Natural killer cell (primary cell): ENCODE measurements at regions not wholly inside any gene's neighbourhood (a gene's known extent, or its start where the extent isn't known, plus 50 kb on each side); places are given as distances from the start of the nearest gene placed in this dataset.
A peak's percentile ranks its signal among the peaks of the same experiment; 100 is the strongest.

Experiments used
- ATAC-seq, 3 donors: fragments of 150-1000 bp in 2 of 3; fragments of 200-7000 bp in 1 of 3; cut with Tn5 transposase; 1 replicate in 1 of 3; 2 replicates in 2 of 3; pipeline ENCODE4 v1.10.0; 2021; ENCODE audit warnings: mild to moderate bottlenecking in 2 of 3, moderate library complexity in 2 of 3
- DNase-seq, 2 donors: peaks; one replicate each; pipeline versions ENCODE4 v3.0.0 to v3.0.0-alpha.2; 2013 to 2021; ENCODE audit warnings: mixed read lengths in 1 of 2
- H3K27ac ChIP-seq: one replicate; pipeline ENCODE4 v1.5.1; 2013; ENCODE audit warnings: mild to moderate bottlenecking, low read length
- H3K27me3 ChIP-seq: one replicate; pipeline ENCODE4 v1.6.1; 2013; ENCODE audit warnings: low read length; ENCODE audit not compliant: control insufficient read depth, insufficient read depth
- H3K36me3 ChIP-seq: one replicate; pipeline ENCODE4 v1.6.1; 2013; ENCODE audit warnings: low read length; ENCODE audit not compliant: control insufficient read depth, insufficient read depth
- H3K4me1 ChIP-seq: one replicate; pipeline ENCODE4 v1.6.1; 2013; ENCODE audit warnings: low read length; ENCODE audit not compliant: control insufficient read depth, insufficient read depth
- H3K4me3 ChIP-seq: one replicate; pipeline ENCODE4 v1.5.1; 2013; ENCODE audit warnings: low read length
- H3K9me3 ChIP-seq: one replicate; pipeline ENCODE4 v1.6.1; 2013; ENCODE audit warnings: low read length; ENCODE audit not compliant: control insufficient read depth, insufficient read depth
- H3K27ac Mint-ChIP-seq, 2 donors: one replicate each; pipeline ENCODE4 v1.8.0; 2022; ENCODE audit warnings: mild to moderate bottlenecking in 2 of 2, mixed read lengths in 2 of 2, moderate library complexity in 1 of 2
- H3K27me3 Mint-ChIP-seq, 2 donors: one replicate each; pipeline ENCODE4 v1.8.0; 2022; ENCODE audit warnings: low read depth in 2 of 2, mixed read lengths in 2 of 2
- H3K36me3 Mint-ChIP-seq: one replicate; pipeline ENCODE4 v1.8.0; 2022; ENCODE audit warnings: mixed read lengths
- H3K4me1 Mint-ChIP-seq, 2 donors: one replicate each; pipeline ENCODE4 v1.8.0; 2022; ENCODE audit warnings: mixed read lengths in 2 of 2
- H3K4me3 Mint-ChIP-seq: one replicate; pipeline ENCODE4 v1.8.0; 2022; ENCODE audit warnings: mild to moderate bottlenecking, moderate library complexity, mixed read lengths
- H3K9me3 Mint-ChIP-seq, 2 donors: one replicate each; pipeline ENCODE4 v1.8.0; 2022; ENCODE audit warnings: mixed read lengths in 2 of 2
- CTCF ChIP-seq: fragments of 200-600 bp; IDR thresholded peaks from one replicate; pipeline ENCODE4 v1.8.0; 2022; ENCODE audit warnings: antibody characterized with exemption
- WGBS: methylation state at CpG from one replicate; pipeline ENCODE4 v1.1.7; 2013; ENCODE audit warnings: missing lambda C conversion rate; ENCODE audit not compliant: insufficient coverage; 5-methylcytosine and 5-hydroxymethylcytosine counted together
- intact Hi-C: fragments of 100-400 bp; cut with micrococcal nuclease; formaldehyde crosslinking; loops from one replicate; pipeline ENCODE4 v1.14.2; 2022

DNA sequence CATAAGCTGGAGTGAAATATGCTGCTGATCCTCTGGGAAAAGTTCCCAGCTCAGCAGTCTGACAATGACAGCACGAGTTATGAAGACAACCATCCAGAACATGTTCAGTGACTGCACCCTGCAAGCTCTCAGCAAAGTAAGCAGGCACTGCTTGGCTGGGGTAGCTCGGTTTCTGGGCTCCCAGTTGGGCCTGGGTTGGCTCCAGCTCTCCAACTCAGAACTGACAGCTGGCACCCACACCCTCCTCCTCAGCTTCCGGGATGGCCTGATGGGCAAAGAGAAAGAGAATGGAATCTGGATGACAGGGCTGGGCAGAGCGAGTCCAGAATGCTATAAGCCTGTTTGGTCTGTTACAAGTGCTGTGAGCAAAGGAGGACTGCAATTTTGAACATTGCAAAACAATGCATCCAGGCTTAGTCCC, 185.0 kb downstream of the CSNK1G3 start:
- no peak overlapping the region for H3K4me3 Mint-ChIP-seq
- WGBS: 86% methylated on average over 4 of the region's 4 CpGs
- H3K4me1 Mint-ChIP-seq: no peaks in the 10 kb centered on the region
- Histone ChIP-seq H3K9me3 (no peaks in the 10 kb centered on the region), H3K4me1 (no peaks in the 10 kb centered on the region), H3K27me3 (no peaks in the 10 kb centered on the region), H3K4me3 (no peak overlapping the region), H3K27ac (no peak overlapping the region), H3K36me3 (no peaks in the 10 kb centered on the region)
- H3K27ac Mint-ChIP-seq: no peak overlapping the region
- ATAC-seq (no peak), DNase-seq (no peak)
- H3K9me3 Mint-ChIP-seq: peaks cover 2% of the 10 kb centered on the region in 2 donors
- no peaks in the 10 kb centered on the region for H3K36me3 Mint-ChIP-seq
- no peak for TF ChIP-seq CTCF
- intact Hi-C loops: no loop called here
- no peaks in the 10 kb centered on the region for H3K27me3 Mint-ChIP-seq

GRCh38 chr5:123690821-123691220, 178.8 kb downstream of the CSNK1G3 start:
- Mint-ChIP-seq H3K36me3 (peaks cover 4% of the 10 kb centered on the region), H3K27me3 (no peaks in the 10 kb centered on the region), H3K27ac (no peak overlapping the region), H3K4me1 (no peaks in the 10 kb centered on the region), H3K4me3 (no peak overlapping the region), H3K9me3 (peaks cover 4 to 6% of the 10 kb centered on the region in 2 donors)
- DNase-seq (no peak), ATAC-seq (no peak)
- no peaks in the 10 kb centered on the region for H3K9me3 ChIP-seq
- H3K4me1 ChIP-seq: no peaks in the 10 kb centered on the region
- no peak for TF ChIP-seq CTCF
- H3K27ac ChIP-seq: no peak overlapping the region
- intact Hi-C loops: no loop called here
- no peak overlapping the region for H3K4me3 ChIP-seq
- no peaks in the 10 kb centered on the region for H3K36me3 ChIP-seq
- no peaks in the 10 kb centered on the region for H3K27me3 ChIP-seq

DNA sequence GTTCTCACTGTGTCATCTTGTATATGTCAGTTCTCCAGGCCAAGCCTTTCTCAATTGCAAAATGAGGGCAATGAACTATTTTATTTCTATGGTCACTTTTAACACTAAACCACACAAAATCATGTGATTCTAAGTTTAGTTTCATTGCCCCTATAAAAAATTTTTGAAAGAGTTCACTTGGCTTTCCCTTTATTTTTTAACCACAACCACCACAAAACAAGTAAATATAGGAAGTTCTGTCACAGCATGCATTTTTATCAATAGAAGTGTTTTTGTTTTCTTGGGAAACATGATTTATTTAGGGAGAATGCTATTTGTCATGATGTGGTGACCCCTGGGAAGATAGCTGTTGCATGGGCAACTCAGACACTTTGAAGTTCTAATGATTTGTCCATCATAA, 169.1 kb downstream of the CSNK1G3 start:
- ATAC-seq: no peak
- DNase-seq: no peak
- Mint-ChIP-seq H3K27ac (no peak overlapping the region), H3K4me1 (no peaks in the 10 kb centered on the region), H3K4me3 (no peak overlapping the region), H3K36me3 (peaks cover 15% of the 10 kb centered on the region), H3K9me3 (peaks cover 5 to 15% of the 10 kb centered on the region in 2 donors), H3K27me3 (no peaks in the 10 kb centered on the region)
- TF ChIP-seq CTCF: no peak
- intact Hi-C loops: no loop called here
- no peak overlapping the region for H3K4me3 ChIP-seq
- H3K36me3 ChIP-seq: no peaks in the 10 kb centered on the region
- H3K4me1 ChIP-seq: no peaks in the 10 kb centered on the region
- no peak overlapping the region for H3K27ac ChIP-seq
- H3K27me3 ChIP-seq: no peaks in the 10 kb centered on the region
- H3K9me3 ChIP-seq: peaks cover 3% of the 10 kb centered on the region

GRCh38 chr5:123673107-123673506, 161.1 kb downstream of the CSNK1G3 start:
- Histone ChIP-seq H3K4me1 (no peaks in the 10 kb centered on the region), H3K4me3 (no peak overlapping the region), H3K27ac (no peak overlapping the region), H3K9me3 (no peaks in the 10 kb centered on the region), H3K27me3 (no peaks in the 10 kb centered on the region), H3K36me3 (no peaks in the 10 kb centered on the region)
- DNase-seq (no peak), ATAC-seq (peak in 1 of 3 donors; percentile 10)
- 83% methylated on average over 2 of the region's 2 CpGs for WGBS
- H3K27ac Mint-ChIP-seq: no peak overlapping the region
- no peaks in the 10 kb centered on the region for H3K36me3 Mint-ChIP-seq
- no peaks in the 10 kb centered on the region for H3K27me3 Mint-ChIP-seq
- TF ChIP-seq CTCF: no peak
- H3K4me1 Mint-ChIP-seq: no peaks in the 10 kb centered on the region
- intact Hi-C loops: no loop called here
- no peak overlapping the region for H3K4me3 Mint-ChIP-seq
- no peaks in the 10 kb centered on the region for H3K9me3 Mint-ChIP-seq
